ENCODE measurements at regions not wholly inside any gene's neighbourhood (a gene's known extent, or its start where the extent isn't known, plus 50 kb on each side); places are given as distances from the start of the nearest gene placed in this dataset.

GRCh38 chr10:56606202-56606601, 245.1 kb upstream of the ZWINT start:
- DNase-seq: no peak
- no peak overlapping the region for H3K27ac ChIP-seq
- no peaks in the 10 kb centered on the region for H3K9me3 ChIP-seq
- intact Hi-C loops (cut with DNase I): no loop called here
- 62 to 77% (median 64%) methylated on average over 1 of the region's 1 CpG for WGBS, 3 donors
- H3K4me1 ChIP-seq: no peaks in the 10 kb centered on the region
- no peak for TF ChIP-seq CTCF (IDR thresholded peaks at IDR 0.05)
- no peaks in the 10 kb centered on the region for H3K27me3 ChIP-seq (ENCODE audit: insufficient read depth in 3 of 3, low read length in 2 of 3)
- ATAC-seq: no peak
- H3K36me3 ChIP-seq (ENCODE audit: insufficient read depth in 1 of 2, low read depth in 1 of 2): no peaks in the 10 kb centered on the region
- no peak overlapping the region for H3K4me3 ChIP-seq

GRCh38 chr10:56605051-56605450, 244.0 kb upstream of the ZWINT start:
- H3K36me3 ChIP-seq (ENCODE audit: insufficient read depth in 1 of 2, low read depth in 1 of 2): no peaks in the 10 kb centered on the region
- H3K9me3 ChIP-seq: no peaks in the 10 kb centered on the region
- no peaks in the 10 kb centered on the region for H3K4me1 ChIP-seq
- H3K27me3 ChIP-seq (ENCODE audit: insufficient read depth in 3 of 3, low read length in 2 of 3): no peaks in the 10 kb centered on the region
- DNase-seq: no peak
- intact Hi-C loops (cut with DNase I): no loop called here
- H3K4me3 ChIP-seq: no peak overlapping the region
- no peak for ATAC-seq
- 10 to 12% (median 10%) methylated on average over 8 of the region's 8 CpGs for WGBS, 3 donors
- H3K27ac ChIP-seq: no peak overlapping the region
- no peak for TF ChIP-seq CTCF (IDR thresholded peaks at IDR 0.05)

- WGBS, 3 donors: 81 to 88% (median 82%) methylated on average over 12 of the region's 12 CpGs
- Histone ChIP-seq H3K4me3 (no peak overlapping the region), H3K27ac (no peak overlapping the region), H3K4me1 (no peaks in the 10 kb centered on the region), H3K27me3 (ENCODE audit: insufficient read depth in 3 of 3, low read length in 2 of 3) (no peaks in the 10 kb centered on the region), H3K9me3 (no peaks in the 10 kb centered on the region), H3K36me3 (ENCODE audit: insufficient read depth in 1 of 2, low read depth in 1 of 2) (no peaks in the 10 kb centered on the region)
- intact Hi-C loops (cut with DNase I): no loop called here
- no peak for ATAC-seq
- TF ChIP-seq CTCF (IDR thresholded peaks at IDR 0.05): no peak
- no peak for DNase-seq
These were observed 243.6 kb upstream of the ZWINT start for GRCh38 chr10:56604624-56605023.

GRCh38 chr10:56599201-56599600, 238.1 kb upstream of the ZWINT start:
- no peaks in the 10 kb centered on the region for H3K9me3 ChIP-seq
- DNase-seq (no peak), ATAC-seq (no peak)
- intact Hi-C loops (cut with DNase I): no loop called here
- H3K36me3 ChIP-seq (ENCODE audit: insufficient read depth in 1 of 2, low read depth in 1 of 2): no peaks in the 10 kb centered on the region
- no peak overlapping the region for H3K27ac ChIP-seq
- 48 to 62% (median 59%) methylated on average over 2 of the region's 2 CpGs for WGBS, 3 donors
- TF ChIP-seq CTCF (IDR thresholded peaks at IDR 0.05): no peak
- H3K4me1 ChIP-seq: no peaks in the 10 kb centered on the region
- H3K27me3 ChIP-seq (ENCODE audit: insufficient read depth in 3 of 3, low read length in 2 of 3): no peaks in the 10 kb centered on the region
- no peak overlapping the region for H3K4me3 ChIP-seq

GRCh38 chr10:56596257-56596656, 235.2 kb upstream of the ZWINT start:
- whole genome bisulfite sequencing, 3 donors: 39 to 52% (median 51%) methylated on average over 4 of the region's 4 CpGs
- Histone ChIP-seq H3K9me3 (no peaks in the 10 kb centered on the region), H3K27me3 (ENCODE audit: insufficient read depth in 3 of 3, low read length in 2 of 3) (no peaks in the 10 kb centered on the region), H3K27ac (no peak overlapping the region), H3K4me1 (no peaks in the 10 kb centered on the region), H3K36me3 (ENCODE audit: insufficient read depth in 1 of 2, low read depth in 1 of 2) (no peaks in the 10 kb centered on the region), H3K4me3 (no peak overlapping the region)
- DNase-seq (no peak), ATAC-seq (no peak)
- TF ChIP-seq CTCF (IDR thresholded peaks at IDR 0.05): no peak
- intact Hi-C loops (cut with DNase I): no loop called here
